ENCODE measurements at regions not wholly inside any gene's neighbourhood (a gene's known extent, or its start where the extent isn't known, plus 50 kb on each side); places are given as distances from the start of the nearest gene placed in this dataset.

DNA sequence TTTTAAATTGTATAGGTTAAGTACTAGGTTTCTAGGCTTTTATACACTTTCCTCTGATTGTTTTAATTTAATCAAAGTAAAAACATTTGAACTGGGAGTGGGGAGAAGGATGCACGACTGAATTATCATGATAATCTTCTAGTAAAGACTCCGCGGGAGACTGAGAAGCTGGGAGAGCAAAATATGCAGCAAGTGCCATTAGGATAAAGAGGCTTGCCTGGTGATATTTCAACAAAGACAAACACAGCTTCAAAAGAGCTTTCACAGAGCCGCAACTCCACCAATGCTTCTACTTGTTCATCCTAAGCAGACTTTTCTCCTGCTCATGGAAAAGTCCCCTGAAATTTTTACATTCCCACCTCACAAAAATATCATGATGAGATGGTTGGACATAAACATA, 239.0 kb upstream of the PTBP2 start:
- TF ChIP-seq POLR2A (IDR thresholded peaks at IDR 0.05) = no peak
- TF ChIP-seq, protein P1, sequence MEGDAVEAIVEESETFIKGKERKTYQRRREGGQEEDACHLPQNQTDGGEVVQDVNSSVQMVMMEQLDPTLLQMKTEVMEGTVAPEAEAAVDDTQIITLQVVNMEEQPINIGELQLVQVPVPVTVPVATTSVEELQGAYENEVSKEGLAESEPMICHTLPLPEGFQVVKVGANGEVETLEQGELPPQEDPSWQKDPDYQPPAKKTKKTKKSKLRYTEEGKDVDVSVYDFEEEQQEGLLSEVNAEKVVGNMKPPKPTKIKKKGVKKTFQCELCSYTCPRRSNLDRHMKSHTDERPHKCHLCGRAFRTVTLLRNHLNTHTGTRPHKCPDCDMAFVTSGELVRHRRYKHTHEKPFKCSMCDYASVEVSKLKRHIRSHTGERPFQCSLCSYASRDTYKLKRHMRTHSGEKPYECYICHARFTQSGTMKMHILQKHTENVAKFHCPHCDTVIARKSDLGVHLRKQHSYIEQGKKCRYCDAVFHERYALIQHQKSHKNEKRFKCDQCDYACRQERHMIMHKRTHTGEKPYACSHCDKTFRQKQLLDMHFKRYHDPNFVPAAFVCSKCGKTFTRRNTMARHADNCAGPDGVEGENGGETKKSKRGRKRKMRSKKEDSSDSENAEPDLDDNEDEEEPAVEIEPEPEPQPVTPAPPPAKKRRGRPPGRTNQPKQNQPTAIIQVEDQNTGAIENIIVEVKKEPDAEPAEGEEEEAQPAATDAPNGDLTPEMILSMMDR (IDR thresholded peaks at IDR 0.05) = no peak
